ENCODE measurements at regions not wholly inside any gene's neighbourhood (a gene's known extent, or its start where the extent isn't known, plus 50 kb on each side); places are given as distances from the start of the nearest gene placed in this dataset.

- in situ Hi-C loops (cut with HindIII; ENCODE audit: low pct_unique_long_range_greater_than_20kb, low sequenced_read_pairs) (no loop called here), intact Hi-C loops (cut with micrococcal nuclease; ENCODE audit: unreplicated experiment) (no loop called here)
- no peaks in the 10 kb centered on the region for H3K27me3 ChIP-seq (ENCODE audit: control insufficient read depth, insufficient read depth, low read length)
- H3K9me3 ChIP-seq (ENCODE audit: control insufficient read depth, insufficient read depth, low read depth, low read length): peaks cover 17% of the 10 kb centered on the region
- no peak overlapping the region for H3K27ac ChIP-seq (ENCODE audit: low read length)
- BruUV-seq (replicated peaks): no TSS peak
- H3K4me3 ChIP-seq (ENCODE audit: low read depth in 2 of 2, low read length in 2 of 2): no peak overlapping the region
- TF ChIP-seq CTCF (IDR thresholded peaks at IDR 0.05) (no peak), POLR2AphosphoS5 (IDR thresholded peaks at IDR 0.05; ENCODE audit: low read depth, low read length) (no peak), SIN3A (IDR thresholded peaks at IDR 0.05; ENCODE audit: borderline replicate concordance, insufficient read depth, low read depth, low read length) (no peak), TCF7L2 (IDR thresholded peaks at IDR 0.05; ENCODE audit: low read depth, low read length) (no peak), REST (IDR thresholded peaks at IDR 0.05; ENCODE audit: insufficient read depth in 1 of 2, low read depth in 2 of 2, low read length in 1 of 2) (no peak)
- no peak for DNase-seq (ENCODE audit: low read depth, low spot score)
- H3K36me3 ChIP-seq (ENCODE audit: control insufficient read depth, insufficient read depth, low read length): no peaks in the 10 kb centered on the region
- ChIA-PET POLR2A (no interaction called here), CTCF (no interaction called here)
- no peak for ATAC-seq
- no peaks in the 10 kb centered on the region for H3K4me1 ChIP-seq (ENCODE audit: control insufficient read depth, insufficient read depth, low read length)
Observed at GRCh38 chr10:130857631-130858295, 453.8 kb downstream of the TCERG1L start.

- CTCF ChIA-PET: no interaction called here
- Histone ChIP-seq H3K27me3 (ENCODE audit: control insufficient read depth, insufficient read depth, low read length) (no peaks in the 10 kb centered on the region), H3K36me3 (ENCODE audit: control insufficient read depth, insufficient read depth, low read length) (no peaks in the 10 kb centered on the region), H3K4me3 (ENCODE audit: low read depth in 2 of 2, low read length in 2 of 2) (no peak overlapping the region), H3K4me1 (ENCODE audit: control insufficient read depth, insufficient read depth, low read length) (no peaks in the 10 kb centered on the region), H3K27ac (ENCODE audit: low read length) (no peak overlapping the region), H3K9me3 (ENCODE audit: control insufficient read depth, insufficient read depth, low read depth, low read length) (peaks cover 10% of the 10 kb centered on the region; the same call in 1 of the 2 replicates)
- intact Hi-C loops (cut with micrococcal nuclease; ENCODE audit: unreplicated experiment) (no loop called here), in situ Hi-C loops (cut with HindIII; ENCODE audit: low pct_unique_long_range_greater_than_20kb, low sequenced_read_pairs) (no loop called here)
- DNase-seq (ENCODE audit: low read depth, low spot score): no peak
- no peak for ATAC-seq
- TF ChIP-seq POLR2AphosphoS5 (IDR thresholded peaks at IDR 0.05; ENCODE audit: low read depth, low read length) (no peak), SIN3A (IDR thresholded peaks at IDR 0.05; ENCODE audit: borderline replicate concordance, insufficient read depth, low read depth, low read length) (no peak), CTCF (IDR thresholded peaks at IDR 0.05) (no peak), REST (IDR thresholded peaks at IDR 0.05; ENCODE audit: insufficient read depth in 1 of 2, low read depth in 2 of 2, low read length in 1 of 2) (no peak), TCF7L2 (IDR thresholded peaks at IDR 0.05; ENCODE audit: low read depth, low read length) (no peak)
- no TSS peak for BruUV-seq (replicated peaks)
- POLR2A ChIA-PET: no interaction called here
Observed at GRCh38 chr10:130858626-130859025, 452.9 kb downstream of the TCERG1L start.
